Stomach (tissue), 4 donors: ENCODE measurements at regions not wholly inside any gene's neighbourhood (a gene's known extent, or its start where the extent isn't known, plus 50 kb on each side); places are given as distances from the start of the nearest gene placed in this dataset.

ENCODE experiments used
- POLR2A ChIP-seq, 4 donors: fragments of 450-650 bp; IDR thresholded peaks; one replicate each; pipeline ENCODE4 v1.6.1; 2016; ENCODE audit warnings: antibody characterized with exemption in 4 of 4, control low read depth in 2 of 4, mild to moderate bottlenecking in 1 of 4, moderate library complexity in 1 of 4
- POLR2AphosphoS5 ChIP-seq, 3 donors: sonication (generic); formaldehyde crosslinking; IDR thresholded peaks; one replicate each; pipeline ENCODE4 v1.6.1; 2016; ENCODE audit warnings: antibody characterized with exemption in 3 of 3
- TF ChIP-seq, protein P1 (sequence below), 7 experiments: fragments of 450-650 bp in 4 of 7; fragments of 200-600 bp in 3 of 7; sonication (generic) in 3 of 7; IDR thresholded peaks; one replicate each; pipeline ENCODE4 v1.5.1; 2016 to 2019; ENCODE audit warnings: antibody characterized with exemption in 7 of 7, control low read depth in 2 of 7, mild to moderate bottlenecking in 1 of 7

- TF ChIP-seq, protein P1, sequence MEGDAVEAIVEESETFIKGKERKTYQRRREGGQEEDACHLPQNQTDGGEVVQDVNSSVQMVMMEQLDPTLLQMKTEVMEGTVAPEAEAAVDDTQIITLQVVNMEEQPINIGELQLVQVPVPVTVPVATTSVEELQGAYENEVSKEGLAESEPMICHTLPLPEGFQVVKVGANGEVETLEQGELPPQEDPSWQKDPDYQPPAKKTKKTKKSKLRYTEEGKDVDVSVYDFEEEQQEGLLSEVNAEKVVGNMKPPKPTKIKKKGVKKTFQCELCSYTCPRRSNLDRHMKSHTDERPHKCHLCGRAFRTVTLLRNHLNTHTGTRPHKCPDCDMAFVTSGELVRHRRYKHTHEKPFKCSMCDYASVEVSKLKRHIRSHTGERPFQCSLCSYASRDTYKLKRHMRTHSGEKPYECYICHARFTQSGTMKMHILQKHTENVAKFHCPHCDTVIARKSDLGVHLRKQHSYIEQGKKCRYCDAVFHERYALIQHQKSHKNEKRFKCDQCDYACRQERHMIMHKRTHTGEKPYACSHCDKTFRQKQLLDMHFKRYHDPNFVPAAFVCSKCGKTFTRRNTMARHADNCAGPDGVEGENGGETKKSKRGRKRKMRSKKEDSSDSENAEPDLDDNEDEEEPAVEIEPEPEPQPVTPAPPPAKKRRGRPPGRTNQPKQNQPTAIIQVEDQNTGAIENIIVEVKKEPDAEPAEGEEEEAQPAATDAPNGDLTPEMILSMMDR (IDR thresholded peaks at IDR 0.05), result no peak
- no peak for TF ChIP-seq POLR2AphosphoS5 (IDR thresholded peaks at IDR 0.05)
- TF ChIP-seq POLR2A (IDR thresholded peaks at IDR 0.05), result no peak
These were observed 309.3 kb upstream of the PLSCR5 start for GRCh38 chr3:146914409-146914808.
